Non-pigmented ciliary epithelial cell (primary cell): ENCODE measurements at regions not wholly inside any gene's neighbourhood (a gene's known extent, or its start where the extent isn't known, plus 50 kb on each side); places are given as distances from the start of the nearest gene placed in this dataset.
"Not testable (repeated sequence)": the region's sequence is repeated elsewhere in the genome, so short reads cannot be mapped to it uniquely, and the experiment has no call there.

Experiments
- DNase-seq: peaks from one replicate; pipeline ENCODE4 v3.0.0-alpha.2; 2010; ENCODE audit warnings: low read depth

DNA sequence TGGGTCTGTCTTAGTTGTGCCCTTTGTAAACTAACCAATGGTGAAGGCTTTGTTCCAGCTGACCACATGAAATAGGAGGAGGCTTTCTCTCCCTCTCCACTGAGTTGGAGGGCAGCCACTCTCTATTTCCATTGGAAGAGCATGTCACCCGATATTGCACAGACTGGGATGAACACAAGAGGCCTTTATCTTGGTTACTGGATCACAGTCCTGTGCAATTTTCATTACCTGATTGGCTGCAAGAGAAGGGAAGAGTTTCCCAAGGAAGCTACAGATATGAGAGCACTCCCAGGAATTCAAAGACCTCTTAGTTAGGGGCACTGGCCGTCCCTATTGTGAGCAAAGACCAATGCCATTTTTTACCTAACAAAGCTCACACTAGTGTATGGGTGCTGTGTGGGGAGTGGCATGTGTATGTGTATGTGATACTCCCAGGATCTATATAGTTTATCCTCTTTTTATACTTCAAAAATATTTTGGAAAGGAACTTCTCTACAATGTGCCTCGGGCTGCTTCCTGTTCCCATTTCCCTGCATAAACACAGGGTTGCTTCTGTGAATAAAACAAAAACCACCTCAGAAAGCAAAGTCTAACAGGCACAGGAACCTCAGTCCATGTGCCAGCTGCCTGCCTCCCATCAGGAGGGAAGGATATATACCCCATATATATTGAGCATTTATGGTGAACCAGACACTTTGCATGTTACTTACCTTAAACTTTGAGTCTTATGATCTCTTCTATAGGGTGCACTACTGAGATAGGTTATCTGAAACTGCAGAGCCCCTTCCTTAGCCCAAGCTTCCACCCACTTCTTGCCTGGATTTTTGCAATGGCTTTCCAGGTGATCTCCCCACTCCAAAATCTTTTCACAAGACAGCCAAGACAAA is 126.5 kb downstream of the RASSF10 start:
- DNase-seq, result peak; percentile 93

DNA sequence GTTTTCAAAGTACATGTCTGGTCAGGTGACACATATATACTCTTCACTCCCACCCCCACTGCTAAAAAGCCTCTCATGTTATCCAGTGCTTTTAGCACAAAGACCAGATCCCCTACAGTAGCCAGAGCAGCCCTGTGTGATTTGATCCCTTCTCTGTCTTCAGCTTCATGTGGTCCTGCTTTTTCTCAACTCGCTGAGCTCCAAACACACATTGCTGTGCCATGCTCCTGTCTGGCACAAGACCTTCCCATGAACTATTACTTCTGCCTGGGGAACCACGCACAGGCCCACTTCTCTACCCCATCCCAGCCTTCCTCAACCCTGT is 127.1 kb downstream of the RASSF10 start:
- DNase-seq, result no peak

GRCh38 chr11:13137844-13138301 is 128.8 kb downstream of the RASSF10 start:
- no peak for DNase-seq

- DNase-seq, result not testable (repeated sequence)
Measured at GRCh38 chr11:13139085-13139484, 130.0 kb downstream of the RASSF10 start.

GRCh38 chr11:13140028-13140870 is 131.1 kb downstream of the RASSF10 start:
- no peak for DNase-seq

DNA sequence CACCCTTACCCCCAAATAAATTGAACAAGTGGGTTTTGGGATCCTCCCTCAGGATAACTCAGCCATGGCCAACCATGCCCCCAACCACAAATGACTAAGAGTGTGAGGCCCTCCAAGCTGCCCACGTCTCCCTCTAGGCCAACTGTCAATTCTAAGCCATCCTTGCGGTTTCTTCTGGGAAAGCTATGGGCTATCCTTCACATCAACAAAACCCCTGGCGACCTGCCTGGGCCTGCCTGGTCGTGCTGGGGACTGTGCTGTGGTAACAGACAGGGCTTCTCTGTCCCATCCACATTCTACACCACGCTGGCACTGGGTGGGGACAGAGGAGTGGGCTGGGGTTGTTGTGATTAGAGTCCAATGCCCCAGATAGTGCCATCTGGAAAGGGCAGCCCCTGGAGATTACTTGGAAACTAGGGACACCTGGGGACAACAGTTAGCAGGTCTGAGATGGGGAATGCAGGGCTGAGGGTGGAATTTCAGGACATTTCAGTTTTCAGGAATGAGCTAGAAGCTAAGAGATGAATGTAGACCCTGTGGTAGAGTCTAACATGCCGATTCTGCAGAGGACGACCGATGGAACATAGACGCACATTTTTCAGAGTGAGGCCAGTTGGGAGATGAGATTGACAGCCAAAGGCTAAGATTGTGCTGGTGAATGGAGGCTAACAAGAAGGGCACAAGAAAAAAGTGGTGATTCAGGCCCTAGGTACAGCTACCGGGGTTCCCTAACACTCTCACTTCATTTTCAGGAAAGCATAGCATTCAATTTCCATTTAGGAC is 131.9 kb downstream of the RASSF10 start:
- no peak for DNase-seq

DNA sequence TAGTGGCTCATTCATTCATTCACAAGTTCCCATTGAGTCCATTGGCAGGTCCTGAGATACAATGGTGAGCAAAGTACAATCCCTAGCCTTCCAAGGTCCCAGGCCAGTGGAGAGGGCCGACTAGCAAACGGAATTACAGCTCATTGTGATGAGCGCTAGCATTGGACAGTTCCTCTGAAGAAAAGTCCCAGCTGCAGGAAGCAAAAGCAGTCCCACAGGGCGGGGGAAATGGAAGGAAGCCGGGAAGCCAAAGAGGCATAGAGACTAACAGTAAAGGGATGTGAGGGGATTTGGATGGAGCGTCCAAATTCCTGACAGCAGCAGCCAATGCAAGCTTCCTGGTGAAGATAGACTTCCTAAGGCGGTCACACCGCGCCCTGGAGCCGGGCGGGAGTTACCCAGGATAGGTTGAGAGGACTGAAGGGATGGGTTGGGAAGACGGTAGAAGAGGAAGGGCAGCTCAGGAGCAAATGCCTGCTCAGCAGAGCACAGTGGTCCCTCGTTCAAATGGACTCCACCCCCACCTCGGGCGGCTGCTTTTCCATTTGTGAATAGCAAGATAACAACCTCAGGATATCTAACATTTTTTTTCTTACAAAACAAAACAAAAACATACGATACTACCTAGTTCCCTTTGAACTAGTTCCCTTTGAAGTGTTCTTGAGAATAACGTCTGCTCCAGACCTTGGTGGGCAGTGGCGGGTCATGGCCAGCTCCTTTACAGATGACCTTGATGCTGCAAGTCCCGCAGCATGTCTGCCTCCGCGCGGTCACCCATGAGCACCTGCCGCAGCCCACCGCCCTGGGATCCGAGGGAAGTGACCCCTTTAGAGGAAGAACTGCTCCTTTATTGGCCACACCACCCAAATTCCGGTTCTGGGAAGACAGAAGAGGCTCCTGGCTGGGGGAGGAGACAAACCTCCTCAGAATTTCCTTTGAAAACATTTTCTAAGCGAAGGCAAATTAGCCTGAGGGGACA is 132.9 kb downstream of the RASSF10 start:
- DNase-seq, result no peak

- DNase-seq, result no peak
Measured at GRCh38 chr11:13143486-13144297, 133.9 kb upstream of the BMAL1 start.

- DNase-seq, result no peak
Measured at GRCh38 chr11:13145461-13145860, 132.1 kb upstream of the BMAL1 start.

- no peak for DNase-seq
Measured at GRCh38 chr11:13149991-13150390, 127.6 kb upstream of the BMAL1 start.

DNA sequence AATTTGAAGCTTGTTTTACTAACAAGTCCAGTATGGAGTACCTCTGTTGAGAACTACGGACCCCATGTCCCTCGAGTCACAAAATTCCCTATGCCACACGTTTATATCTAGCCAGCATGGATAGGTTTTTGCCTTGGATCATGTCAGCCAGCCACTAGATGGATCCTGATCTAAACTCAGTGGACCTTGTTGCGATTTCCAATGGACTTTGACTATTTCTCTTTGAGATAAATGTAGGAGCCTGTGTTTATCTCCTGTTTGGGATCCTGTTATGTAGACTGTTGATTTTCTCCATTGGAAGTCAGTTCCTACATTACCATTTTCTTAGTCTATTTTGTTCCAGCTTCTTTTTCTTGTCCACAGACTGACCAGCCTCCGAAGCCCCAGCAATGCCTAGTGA is 127.1 kb upstream of the BMAL1 start:
- no peak for DNase-seq

DNA sequence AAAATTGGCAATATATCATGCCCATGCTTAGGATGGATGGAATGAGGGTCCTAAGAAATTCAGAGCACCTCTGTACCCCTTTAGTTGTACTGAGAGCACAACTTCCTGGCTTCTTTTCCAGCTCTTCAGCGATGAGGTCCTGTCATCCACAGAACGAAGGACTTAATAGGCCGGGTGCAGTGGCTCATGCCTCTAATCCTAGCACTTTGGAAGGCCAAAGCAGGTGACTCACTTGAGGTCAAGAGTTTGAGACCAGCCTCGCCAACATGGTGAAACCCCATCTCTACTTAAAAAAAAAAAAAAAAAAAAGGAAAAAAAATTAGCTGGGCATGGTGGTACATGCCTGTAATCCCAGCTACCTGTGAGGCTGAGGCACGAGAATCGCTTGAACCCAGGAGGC is 125.3 kb upstream of the BMAL1 start:
- DNase-seq, result no peak

DNA sequence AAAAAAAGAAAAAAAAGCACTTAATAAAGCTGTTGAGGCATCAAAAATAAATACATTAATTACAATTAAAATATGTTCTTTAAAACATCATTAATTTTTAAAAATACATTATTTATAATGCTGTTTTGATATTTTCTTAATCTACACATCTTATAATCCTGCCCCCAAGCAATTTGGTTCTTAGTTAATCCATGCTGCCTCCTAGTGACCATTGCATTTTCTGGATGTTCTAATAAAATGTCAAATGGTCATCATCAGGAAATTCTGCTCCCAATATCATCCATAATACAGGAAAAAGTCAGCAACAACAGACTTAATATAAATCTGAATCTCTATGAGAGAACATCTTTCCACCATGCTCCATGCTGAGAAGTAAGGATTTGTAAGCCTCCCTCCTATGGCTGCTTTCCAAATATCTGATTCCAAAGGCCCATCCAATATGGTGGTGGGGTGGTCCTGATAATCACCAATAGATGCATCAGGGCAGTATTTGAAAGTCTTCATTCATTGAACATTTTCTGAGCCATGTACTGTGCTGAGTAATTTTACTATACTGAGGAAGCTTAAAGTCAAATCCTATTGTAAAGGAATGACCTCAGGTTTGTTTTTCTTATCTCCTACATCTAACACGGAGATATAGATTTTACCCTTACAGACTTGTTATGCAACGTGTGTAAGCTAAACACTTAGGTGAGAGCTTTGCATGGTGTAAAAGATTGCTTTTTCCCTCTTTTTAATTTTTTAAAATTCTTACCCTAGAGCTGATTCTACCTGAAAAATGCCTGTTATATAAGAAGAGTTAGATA is 124.7 kb upstream of the BMAL1 start:
- DNase-seq, result no peak

DNA sequence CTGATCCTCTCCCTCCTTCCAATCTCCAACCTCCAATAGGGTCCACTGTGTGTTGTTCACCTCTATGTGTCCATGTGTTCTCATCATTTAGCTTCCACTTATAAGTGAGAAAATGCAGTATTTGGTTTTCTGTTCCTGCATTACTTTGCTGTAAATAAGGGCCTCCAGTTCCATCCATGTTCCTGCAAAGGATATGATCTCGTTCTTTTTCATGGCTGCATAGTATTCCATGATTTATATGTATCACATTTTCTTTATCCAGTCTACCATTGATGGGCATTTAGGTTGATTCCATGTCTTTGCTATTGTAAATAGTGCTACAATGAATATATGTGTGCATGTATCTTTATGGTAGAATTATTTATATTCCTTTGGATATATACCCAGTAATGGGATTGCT is 123.2 kb upstream of the BMAL1 start:
- not testable (repeated sequence) for DNase-seq

- no peak for DNase-seq
Measured at GRCh38 chr11:13160346-13160745, 117.2 kb upstream of the BMAL1 start.

DNA sequence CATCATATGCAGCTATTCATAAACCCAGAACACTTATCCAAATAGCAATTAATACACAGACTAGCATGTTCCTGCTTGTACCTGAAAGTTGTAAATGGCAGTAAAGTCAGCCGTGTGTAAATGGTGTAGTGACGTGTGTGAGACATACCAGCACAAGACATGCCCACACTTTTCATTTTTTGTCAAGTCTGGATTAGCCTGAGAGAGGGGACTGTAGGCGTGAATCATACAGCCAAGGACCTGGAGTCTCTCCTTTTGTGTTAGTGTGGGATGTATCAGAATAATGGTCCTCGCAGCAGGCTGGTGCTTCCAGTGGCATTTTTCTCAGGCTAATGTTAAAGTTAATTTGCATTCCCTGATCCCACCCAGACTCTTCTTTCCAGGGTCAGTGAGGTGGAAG is 116.8 kb upstream of the BMAL1 start:
- DNase-seq, result no peak

- DNase-seq, result no peak
Measured at GRCh38 chr11:13163158-13163557, 114.4 kb upstream of the BMAL1 start.

DNA sequence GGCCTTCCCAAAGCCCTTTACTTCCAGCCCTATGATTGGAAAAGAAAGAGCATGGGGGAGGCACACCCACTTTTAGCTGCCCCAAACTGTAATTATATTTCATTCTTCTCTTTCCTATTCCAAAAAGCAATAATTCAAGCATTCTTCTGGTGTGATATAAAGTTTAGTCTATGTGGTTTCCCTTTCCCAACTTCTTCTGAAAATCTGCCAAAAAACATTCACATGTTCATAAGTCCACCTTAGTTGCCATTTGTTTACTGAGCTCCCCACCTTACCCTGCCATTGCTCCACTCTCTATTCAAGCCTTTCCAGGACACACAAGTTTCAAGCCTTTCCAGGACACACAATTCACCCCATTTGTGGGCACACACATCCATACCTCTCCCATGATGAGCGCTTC is 111.6 kb upstream of the BMAL1 start:
- DNase-seq, result no peak

GRCh38 chr11:13168271-13168670 is 109.3 kb upstream of the BMAL1 start:
- DNase-seq, result no peak
